ENCODE measurements at regions not wholly inside any gene's neighbourhood (a gene's known extent, or its start where the extent isn't known, plus 50 kb on each side); places are given as distances from the start of the nearest gene placed in this dataset.

DNA sequence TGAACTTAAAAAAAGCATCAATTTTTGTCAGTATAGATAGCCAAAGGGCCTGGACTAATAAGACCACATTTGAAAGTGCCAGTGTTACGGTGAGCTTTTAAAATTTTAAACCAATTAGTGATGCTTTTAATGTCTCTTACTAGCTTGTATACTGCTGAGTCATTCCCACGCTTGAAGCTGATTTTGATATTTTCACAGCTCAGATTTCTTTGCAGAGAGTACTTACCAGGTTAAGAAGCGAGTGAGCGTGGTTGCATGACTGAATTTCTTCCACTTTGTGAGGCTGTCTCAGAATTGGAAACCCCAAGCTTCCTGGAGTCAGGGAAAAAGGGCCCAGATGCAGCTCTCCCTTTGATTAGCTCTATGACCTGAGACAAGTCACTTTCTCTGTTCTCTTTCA lies 74.5 kb upstream of the NBEA start (continued):
- TF ChIP-seq REST (IDR thresholded peaks at IDR 0.05), result no peak
- no peak for TF ChIP-seq FOXA1 (IDR thresholded peaks at IDR 0.05)
- no peak for TF ChIP-seq HNF4G (IDR thresholded peaks at IDR 0.05)
- TF ChIP-seq TAF1 (conservative IDR thresholded peaks at IDR 0.05), result no peak
- no peak for TF ChIP-seq YY1 (IDR thresholded peaks at IDR 0.05)

- no peak for DNase-seq (ENCODE audit: low spot score)
- Histone ChIP-seq H3K4me3 (ENCODE audit: low read depth in 1 of 3, low read length in 3 of 3) (no peak overlapping the region), H3K27me3 (ENCODE audit: control insufficient read depth in 4 of 4, insufficient read depth in 4 of 4, low read length in 3 of 4) (no peaks in the 10 kb centered on the region), H3K9me3 (ENCODE audit: control insufficient read depth in 4 of 4, low read length in 3 of 4) (no peaks in the 10 kb centered on the region), H3K27ac (ENCODE audit: low read depth in 1 of 2, low read length in 2 of 2) (no peak overlapping the region), H3K4me1 (ENCODE audit: control insufficient read depth in 4 of 4, insufficient read depth in 4 of 4, low read length in 3 of 4) (no peaks in the 10 kb centered on the region), H3K36me3 (ENCODE audit: control insufficient read depth in 4 of 4, insufficient read depth in 3 of 4, low read depth in 1 of 4, low read length in 3 of 4) (no peaks in the 10 kb centered on the region), H3K9ac (ENCODE audit: low read depth in 1 of 2, low read length in 2 of 2) (no peak overlapping the region)
- WGBS, result 95% methylated on average over 2 of the region's 2 CpGs
- TF ChIP-seq, protein P1, sequence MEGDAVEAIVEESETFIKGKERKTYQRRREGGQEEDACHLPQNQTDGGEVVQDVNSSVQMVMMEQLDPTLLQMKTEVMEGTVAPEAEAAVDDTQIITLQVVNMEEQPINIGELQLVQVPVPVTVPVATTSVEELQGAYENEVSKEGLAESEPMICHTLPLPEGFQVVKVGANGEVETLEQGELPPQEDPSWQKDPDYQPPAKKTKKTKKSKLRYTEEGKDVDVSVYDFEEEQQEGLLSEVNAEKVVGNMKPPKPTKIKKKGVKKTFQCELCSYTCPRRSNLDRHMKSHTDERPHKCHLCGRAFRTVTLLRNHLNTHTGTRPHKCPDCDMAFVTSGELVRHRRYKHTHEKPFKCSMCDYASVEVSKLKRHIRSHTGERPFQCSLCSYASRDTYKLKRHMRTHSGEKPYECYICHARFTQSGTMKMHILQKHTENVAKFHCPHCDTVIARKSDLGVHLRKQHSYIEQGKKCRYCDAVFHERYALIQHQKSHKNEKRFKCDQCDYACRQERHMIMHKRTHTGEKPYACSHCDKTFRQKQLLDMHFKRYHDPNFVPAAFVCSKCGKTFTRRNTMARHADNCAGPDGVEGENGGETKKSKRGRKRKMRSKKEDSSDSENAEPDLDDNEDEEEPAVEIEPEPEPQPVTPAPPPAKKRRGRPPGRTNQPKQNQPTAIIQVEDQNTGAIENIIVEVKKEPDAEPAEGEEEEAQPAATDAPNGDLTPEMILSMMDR (IDR thresholded peaks at IDR 0.05; ENCODE audit: low read depth, low read length, missing input control), result no peak
- TF ChIP-seq, protein P2, sequence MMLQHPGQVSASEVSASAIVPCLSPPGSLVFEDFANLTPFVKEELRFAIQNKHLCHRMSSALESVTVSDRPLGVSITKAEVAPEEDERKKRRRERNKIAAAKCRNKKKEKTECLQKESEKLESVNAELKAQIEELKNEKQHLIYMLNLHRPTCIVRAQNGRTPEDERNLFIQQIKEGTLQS (IDR thresholded peaks at IDR 0.05), result no peak
- TF ChIP-seq RXRA (IDR thresholded peaks at IDR 0.05) (no peak), JUND (IDR thresholded peaks at IDR 0.05) (no peak), NR2F2 (IDR thresholded peaks at IDR 0.05) (no peak), FOXA2 (IDR thresholded peaks at IDR 0.05) (no peak), YY1 (IDR thresholded peaks at IDR 0.05) (no peak), ZBTB33 (IDR thresholded peaks at IDR 0.05) (no peak), GABPA (IDR thresholded peaks at IDR 0.05 in 1 of 2, conservative IDR thresholded peaks at IDR 0.05 in 1 of 2) (no peak), REST (IDR thresholded peaks at IDR 0.05) (no peak)
Measured at GRCh38 chr13:34868733-34869132, 73.3 kb upstream of the NBEA start.

Measured in liver (tissue), 8 donors.